ENCODE measurements at regions not wholly inside any gene's neighbourhood (a gene's known extent, or its start where the extent isn't known, plus 50 kb on each side); places are given as distances from the start of the nearest gene placed in this dataset.

- TF ChIP-seq NR3C1 (CRISPR knock-in tag; conservative IDR thresholded peaks at IDR 0.05; ENCODE audit: low read depth) (no peak), ESRRA (CRISPR knock-in tag; IDR thresholded peaks at IDR 0.05; ENCODE audit: borderline replicate concordance) (no peak), TEAD4 (CRISPR knock-in tag; IDR thresholded peaks at IDR 0.05) (no peak), ZNF532 (CRISPR knock-in tag; IDR thresholded peaks at IDR 0.05; ENCODE audit: borderline replicate concordance) (no peak), RELA (CRISPR knock-in tag; IDR thresholded peaks at IDR 0.05; ENCODE audit: borderline replicate concordance) (no peak), ZNF396 (CRISPR knock-in tag; IDR thresholded peaks at IDR 0.05; ENCODE audit: borderline replicate concordance) (no peak), ZNF281 (CRISPR knock-in tag; IDR thresholded peaks at IDR 0.05) (no peak), ZNF671 (CRISPR knock-in tag; IDR thresholded peaks at IDR 0.05) (no peak), FOXP1 (CRISPR knock-in tag; IDR thresholded peaks at IDR 0.05; ENCODE audit: borderline replicate concordance) (no peak), MYBL2 (CRISPR knock-in tag; IDR thresholded peaks at IDR 0.05) (no peak)
- TF ChIP-seq, protein P1, sequence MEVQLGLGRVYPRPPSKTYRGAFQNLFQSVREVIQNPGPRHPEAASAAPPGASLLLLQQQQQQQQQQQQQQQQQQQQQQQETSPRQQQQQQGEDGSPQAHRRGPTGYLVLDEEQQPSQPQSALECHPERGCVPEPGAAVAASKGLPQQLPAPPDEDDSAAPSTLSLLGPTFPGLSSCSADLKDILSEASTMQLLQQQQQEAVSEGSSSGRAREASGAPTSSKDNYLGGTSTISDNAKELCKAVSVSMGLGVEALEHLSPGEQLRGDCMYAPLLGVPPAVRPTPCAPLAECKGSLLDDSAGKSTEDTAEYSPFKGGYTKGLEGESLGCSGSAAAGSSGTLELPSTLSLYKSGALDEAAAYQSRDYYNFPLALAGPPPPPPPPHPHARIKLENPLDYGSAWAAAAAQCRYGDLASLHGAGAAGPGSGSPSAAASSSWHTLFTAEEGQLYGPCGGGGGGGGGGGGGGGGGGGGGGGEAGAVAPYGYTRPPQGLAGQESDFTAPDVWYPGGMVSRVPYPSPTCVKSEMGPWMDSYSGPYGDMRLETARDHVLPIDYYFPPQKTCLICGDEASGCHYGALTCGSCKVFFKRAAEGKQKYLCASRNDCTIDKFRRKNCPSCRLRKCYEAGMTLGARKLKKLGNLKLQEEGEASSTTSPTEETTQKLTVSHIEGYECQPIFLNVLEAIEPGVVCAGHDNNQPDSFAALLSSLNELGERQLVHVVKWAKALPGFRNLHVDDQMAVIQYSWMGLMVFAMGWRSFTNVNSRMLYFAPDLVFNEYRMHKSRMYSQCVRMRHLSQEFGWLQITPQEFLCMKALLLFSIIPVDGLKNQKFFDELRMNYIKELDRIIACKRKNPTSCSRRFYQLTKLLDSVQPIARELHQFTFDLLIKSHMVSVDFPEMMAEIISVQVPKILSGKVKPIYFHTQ (CRISPR knock-in tag; IDR thresholded peaks at IDR 0.05) = no peak
- TF ChIP-seq, protein P2, sequence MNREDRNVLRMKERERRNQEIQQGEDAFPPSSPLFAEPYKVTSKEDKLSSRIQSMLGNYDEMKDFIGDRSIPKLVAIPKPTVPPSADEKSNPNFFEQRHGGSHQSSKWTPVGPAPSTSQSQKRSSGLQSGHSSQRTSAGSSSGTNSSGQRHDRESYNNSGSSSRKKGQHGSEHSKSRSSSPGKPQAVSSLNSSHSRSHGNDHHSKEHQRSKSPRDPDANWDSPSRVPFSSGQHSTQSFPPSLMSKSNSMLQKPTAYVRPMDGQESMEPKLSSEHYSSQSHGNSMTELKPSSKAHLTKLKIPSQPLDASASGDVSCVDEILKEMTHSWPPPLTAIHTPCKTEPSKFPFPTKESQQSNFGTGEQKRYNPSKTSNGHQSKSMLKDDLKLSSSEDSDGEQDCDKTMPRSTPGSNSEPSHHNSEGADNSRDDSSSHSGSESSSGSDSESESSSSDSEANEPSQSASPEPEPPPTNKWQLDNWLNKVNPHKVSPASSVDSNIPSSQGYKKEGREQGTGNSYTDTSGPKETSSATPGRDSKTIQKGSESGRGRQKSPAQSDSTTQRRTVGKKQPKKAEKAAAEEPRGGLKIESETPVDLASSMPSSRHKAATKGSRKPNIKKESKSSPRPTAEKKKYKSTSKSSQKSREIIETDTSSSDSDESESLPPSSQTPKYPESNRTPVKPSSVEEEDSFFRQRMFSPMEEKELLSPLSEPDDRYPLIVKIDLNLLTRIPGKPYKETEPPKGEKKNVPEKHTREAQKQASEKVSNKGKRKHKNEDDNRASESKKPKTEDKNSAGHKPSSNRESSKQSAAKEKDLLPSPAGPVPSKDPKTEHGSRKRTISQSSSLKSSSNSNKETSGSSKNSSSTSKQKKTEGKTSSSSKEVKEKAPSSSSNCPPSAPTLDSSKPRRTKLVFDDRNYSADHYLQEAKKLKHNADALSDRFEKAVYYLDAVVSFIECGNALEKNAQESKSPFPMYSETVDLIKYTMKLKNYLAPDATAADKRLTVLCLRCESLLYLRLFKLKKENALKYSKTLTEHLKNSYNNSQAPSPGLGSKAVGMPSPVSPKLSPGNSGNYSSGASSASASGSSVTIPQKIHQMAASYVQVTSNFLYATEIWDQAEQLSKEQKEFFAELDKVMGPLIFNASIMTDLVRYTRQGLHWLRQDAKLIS (CRISPR knock-in tag; IDR thresholded peaks at IDR 0.05; ENCODE audit: borderline replicate concordance) = no peak
- H3K27me3 Mint-ChIP-seq (ENCODE audit: low read depth) = no peaks in the 10 kb centered on the region
- H3K36me3 Mint-ChIP-seq = peaks cover 9% of the 10 kb centered on the region
- ChIA-PET CTCF (no interaction called here), POLR2A (no interaction called here)
- no peak overlapping the region for H3K27ac Mint-ChIP-seq
- peaks cover 7% of the 10 kb centered on the region; the same call in 1 of the 2 replicates for H3K4me1 Mint-ChIP-seq
- H3K9me3 Mint-ChIP-seq = peaks cover 19% of the 10 kb centered on the region
- no peak overlapping the region for H3K4me3 Mint-ChIP-seq
- ATAC-seq = no peak
- DNase-seq (ENCODE audit: low spot score) = no peak
Observed at GRCh38 chr12:11569716-11570115, 79.8 kb upstream of the ETV6 start.

Measured in WTC11 (cell line).